ENCODE measurements at regions not wholly inside any gene's neighbourhood (a gene's known extent, or its start where the extent isn't known, plus 50 kb on each side); places are given as distances from the start of the nearest gene placed in this dataset.

DNA sequence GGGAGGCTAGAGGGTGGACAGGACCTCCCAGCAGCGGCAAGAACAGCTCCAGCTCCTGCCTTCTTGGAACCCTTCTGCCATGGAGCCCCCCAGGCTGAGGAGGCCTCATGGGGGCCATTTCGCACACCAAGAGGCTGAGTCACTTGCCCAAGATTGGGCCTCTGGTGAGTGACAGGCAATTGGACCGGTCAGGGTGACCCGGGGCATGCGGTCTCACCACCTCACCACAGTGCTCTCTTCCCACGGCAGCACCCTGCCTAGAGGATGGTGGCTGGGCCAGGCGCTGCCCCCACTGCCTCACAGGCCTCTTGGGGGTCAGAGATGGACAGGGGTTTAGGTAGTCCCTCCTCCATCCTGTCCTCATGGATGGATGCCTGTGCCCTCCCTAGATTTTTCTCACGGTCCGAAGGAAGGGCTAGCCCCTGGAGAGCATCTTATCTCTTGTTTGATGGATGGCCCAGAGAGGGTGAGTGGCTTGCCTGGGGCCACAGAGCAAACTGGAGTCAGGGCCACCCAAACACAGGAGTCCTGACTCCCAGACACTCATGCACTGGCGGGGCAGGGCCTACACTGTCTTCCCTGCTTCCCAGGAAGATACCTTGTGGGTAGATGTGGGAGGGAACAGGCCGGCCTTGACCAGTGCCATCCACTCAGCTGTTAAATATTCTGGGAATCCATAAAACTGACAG lies 119.2 kb downstream of the INHBB start (continued):
- TF ChIP-seq PRDM10 (CRISPR knock-in tag; IDR thresholded peaks at IDR 0.05; ENCODE audit: low read depth): 0 out of 2 replicates have a peak, but pooled peaks have one; percentile 13
- TF ChIP-seq, protein P1, sequence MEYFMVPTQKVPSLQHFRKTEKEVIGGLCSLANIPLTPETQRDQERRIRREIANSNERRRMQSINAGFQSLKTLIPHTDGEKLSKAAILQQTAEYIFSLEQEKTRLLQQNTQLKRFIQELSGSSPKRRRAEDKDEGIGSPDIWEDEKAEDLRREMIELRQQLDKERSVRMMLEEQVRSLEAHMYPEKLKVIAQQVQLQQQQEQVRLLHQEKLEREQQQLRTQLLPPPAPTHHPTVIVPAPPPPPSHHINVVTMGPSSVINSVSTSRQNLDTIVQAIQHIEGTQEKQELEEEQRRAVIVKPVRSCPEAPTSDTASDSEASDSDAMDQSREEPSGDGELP (IDR thresholded peaks at IDR 0.05; ENCODE audit: borderline replicate concordance, low read depth): peak; percentile 31; the same call in 1 of the 2 replicates
- TF ChIP-seq ZNF569 (CRISPR knock-in tag; IDR thresholded peaks at IDR 0.05; ENCODE audit: borderline replicate concordance): no peak
- no peak for TF ChIP-seq ZNF205 (CRISPR knock-in tag; IDR thresholded peaks at IDR 0.05)
- TF ChIP-seq PHB2 (IDR thresholded peaks at IDR 0.05; ENCODE audit: partially characterized antibody): no peak
- TF ChIP-seq ZNF724P (CRISPR knock-in tag; IDR thresholded peaks at IDR 0.05; ENCODE audit: borderline replicate concordance): peak; percentile 51; the same call in 1 of the 2 replicates
- peak; percentile 35; the same call in 1 of the 2 replicates for TF ChIP-seq FOSL2 (CRISPR knock-in tag; IDR thresholded peaks at IDR 0.05)
- no peak for TF ChIP-seq ZNF674 (CRISPR knock-in tag; IDR thresholded peaks at IDR 0.05; ENCODE audit: low read depth)
- peak; percentile 94 for TF ChIP-seq AGO2 (optimal IDR thresholded peaks at IDR 0.05; ENCODE audit: low read depth, low read length)
- TF ChIP-seq ADNP (CRISPR knock-in tag; IDR thresholded peaks at IDR 0.05): 0 out of 2 replicates have a peak, but pooled peaks have one; percentile 8
- TF ChIP-seq MYNN (CRISPR knock-in tag; IDR thresholded peaks at IDR 0.05; ENCODE audit: low read depth): no peak
- TF ChIP-seq KLF9 (CRISPR knock-in tag; IDR thresholded peaks at IDR 0.05; ENCODE audit: low read depth): no peak
- no peak for TF ChIP-seq ARHGAP35 (CRISPR knock-in tag; IDR thresholded peaks at IDR 0.05; ENCODE audit: borderline replicate concordance)
- no peak for TF ChIP-seq RNF219 (CRISPR knock-in tag; IDR thresholded peaks at IDR 0.05)
- no peak for TF ChIP-seq MNT (IDR thresholded peaks at IDR 0.05)
- TF ChIP-seq ZNF839 (CRISPR knock-in tag; IDR thresholded peaks at IDR 0.05; ENCODE audit: borderline replicate concordance): no peak
- TF ChIP-seq THYN1 (CRISPR knock-in tag; IDR thresholded peaks at IDR 0.05; ENCODE audit: borderline replicate concordance, low read depth): no peak
- no peak for TF ChIP-seq PAWR (CRISPR knock-in tag; IDR thresholded peaks at IDR 0.05; ENCODE audit: borderline replicate concordance)
- TF ChIP-seq HNRNPL (IDR thresholded peaks at IDR 0.05; ENCODE audit: low read depth, low read length): peak; percentile 71; the same call in 1 of the 2 replicates
- no peak for TF ChIP-seq ZSCAN25 (CRISPR knock-in tag; IDR thresholded peaks at IDR 0.05)
- TF ChIP-seq ZNF572 (CRISPR knock-in tag; IDR thresholded peaks at IDR 0.05): no peak; the same call in 1 of the 2 replicates
- TF ChIP-seq MLLT10 (CRISPR knock-in tag; IDR thresholded peaks at IDR 0.05): no peak
- no peak for TF ChIP-seq HIVEP1 (CRISPR knock-in tag; IDR thresholded peaks at IDR 0.05)
